A549 (cell line): ENCODE measurements at regions not wholly inside any gene's neighbourhood (a gene's known extent, or its start where the extent isn't known, plus 50 kb on each side); places are given as distances from the start of the nearest gene placed in this dataset.

Source experiments
- ATAC-seq, 2 experiments: fragments of 200-7000 bp in 1 of 2; fragments of >200 bp in 1 of 2; cut with Nextera tagmentation in 1 of 2; cut with Tn5 transposase in 1 of 2; 3 replicates each; pipeline versions ENCODE4 v1.8.0 to v1.9.1; 2018 to 2020; ENCODE audit warnings: mild to moderate bottlenecking in 1 of 2, moderate library complexity in 1 of 2
- CTCF ChIA-PET: fragments of 300-600 bp; sonication (Branson Sonifier 250); formaldehyde crosslinking; extraction: SDS; loops from one replicate; lab custom pipeline; 2021; ENCODE audit warnings: antibody characterized with exemption, inconsistent platforms; lab: Yijun Ruan, JAX
- POLR2A ChIA-PET: fragments of 350-600 bp; formaldehyde crosslinking; extraction: SDS; loops from one replicate; lab custom pipeline; 2021; ENCODE audit warnings: antibody characterized with exemption, inconsistent platforms; lab: Yijun Ruan, JAX
- DNase-seq, 2 experiments: peaks; one replicate each; pipeline versions ENCODE4 v3.0.0 to v3.0.0-alpha.2; 2011 to 2016; ENCODE audit warnings: low read depth in 1 of 2, low spot score in 1 of 2
- FAIRE-seq: peaks from 2 replicates; lab custom pipeline; 2011; peaks lifted over from hg19 to GRCh38; lab: Jason Lieb, UNC
- H3K27ac ChIP-seq, 2 experiments: fragments of >200 bp; sonication (Bioruptor Twin); formaldehyde crosslinking; 3 replicates each; pipeline ENCODE4 v1.5.1; 2016 to 2017
- H3K4me1 ChIP-seq: fragments of >200 bp; sonication (Bioruptor Twin); formaldehyde crosslinking; 3 replicates; pipeline ENCODE4 v1.6.1; 2016
- H3K4me2 ChIP-seq: fragments of >200 bp; sonication (Bioruptor Twin); formaldehyde crosslinking; 3 replicates; pipeline ENCODE4 v1.6.1; 2016
- H3K4me3 ChIP-seq: fragments of >200 bp; sonication (Bioruptor Twin); formaldehyde crosslinking; 3 replicates; pipeline ENCODE4 v1.5.1; 2016
- H3K9me3 ChIP-seq: fragments of >200 bp; sonication (Bioruptor Twin); formaldehyde crosslinking; 3 replicates; pipeline ENCODE4 v1.6.1; 2016
- CBX8 ChIP-seq: fragments of 200-600 bp; sonication (generic); IDR thresholded peaks from 2 replicates; pipeline ENCODE4 v1.6.1; 2016
- CEBPB ChIP-seq, 2 experiments: fragments of >200 bp in 1 of 2; sonication (Bioruptor Twin) in 1 of 2; formaldehyde crosslinking in 1 of 2; IDR thresholded peaks; 2 replicates each; pipeline ENCODE4 v1.6.1; 2012 to 2016
- E2F6 ChIP-seq: IDR thresholded peaks from 2 replicates; pipeline ENCODE4 v1.6.1; 2012; ENCODE audit warnings: low read depth, borderline replicate concordance
- FOSB ChIP-seq: fragments of 250-450 bp; sonication (Bioruptor Pico); IDR thresholded peaks from 2 replicates; pipeline ENCODE4 v1.5.0; 2020; ENCODE audit warnings: mild to moderate bottlenecking, moderate library complexity
- FOXS1 ChIP-seq: fragments of 250-450 bp; sonication (Bioruptor Pico); IDR thresholded peaks from 2 replicates; pipeline ENCODE4 v1.5.0; 2020; ENCODE audit warnings: mild to moderate bottlenecking, moderate library complexity
- HES2 ChIP-seq: fragments of >200 bp; sonication (Bioruptor Twin); formaldehyde crosslinking; IDR thresholded peaks from 2 replicates; pipeline ENCODE4 v1.6.1; 2016
- HEYL ChIP-seq: fragments of 250-450 bp; sonication (Bioruptor Pico); IDR thresholded peaks from 2 replicates; pipeline ENCODE4 v1.8.0; 2021; ENCODE audit warnings: mild to moderate bottlenecking, moderate library complexity
- HMGXB4 ChIP-seq: fragments of 250-450 bp; sonication (Bioruptor Pico); IDR thresholded peaks from 2 replicates; pipeline ENCODE4 v1.5.0; 2021; ENCODE audit warnings: mild to moderate bottlenecking, moderate library complexity, borderline replicate concordance
- HOXB5 ChIP-seq: fragments of 250-450 bp; sonication (Bioruptor Pico); IDR thresholded peaks from 2 replicates; pipeline ENCODE4 v1.5.0; 2020; ENCODE audit warnings: mild to moderate bottlenecking, moderate library complexity
- JUN ChIP-seq, 2 experiments: fragments of >200 bp; sonication (Bioruptor Twin); formaldehyde crosslinking; IDR thresholded peaks; 2 replicates in 1 of 2; 3 replicates in 1 of 2; pipeline ENCODE4 v1.6.1; 2016 to 2017
- KDM1A ChIP-seq: fragments of 200-600 bp; sonication (generic); IDR thresholded peaks from 2 replicates; pipeline ENCODE4 v1.6.1; 2016; ENCODE audit warnings: low read depth, mild to moderate bottlenecking
- KDM5A ChIP-seq: fragments of 200-600 bp; sonication (generic); IDR thresholded peaks from 2 replicates; pipeline ENCODE4 v1.6.1; 2016; ENCODE audit warnings: antibody characterized with exemption, mild to moderate bottlenecking
- MAFK ChIP-seq: fragments of 450-650 bp; IDR thresholded peaks from 2 replicates; pipeline ENCODE4 v1.6.1; 2014; ENCODE audit not compliant: partially characterized antibody
- MAX ChIP-seq: IDR thresholded peaks from 2 replicates; pipeline ENCODE4 v1.6.1; 2012
- NPAS2 ChIP-seq: fragments of 250-450 bp; sonication (Bioruptor Pico); IDR thresholded peaks from 2 replicates; pipeline ENCODE4 v1.8.0; 2022; ENCODE audit warnings: mild to moderate bottlenecking, moderate library complexity, borderline replicate concordance
- PBX3 ChIP-seq: IDR thresholded peaks from 2 replicates; pipeline ENCODE4 v1.6.1; 2012
- POLR2AphosphoS2 ChIP-seq: conservative IDR thresholded peaks from 2 replicates; pipeline ENCODE4 v1.6.1; 2012; ENCODE audit warnings: low read length, improper control_type of control experiment, inconsistent platforms
- RFX5 ChIP-seq: fragments of 450-650 bp; IDR thresholded peaks from 2 replicates; pipeline ENCODE4 v1.7.1; 2014; ENCODE audit warnings: antibody characterized with exemption, mild to moderate bottlenecking, moderate library complexity
- SMC3 ChIP-seq: fragments of >200 bp; sonication (Bioruptor Twin); formaldehyde crosslinking; IDR thresholded peaks from 3 replicates; pipeline ENCODE4 v1.6.1; 2018; ENCODE audit warnings: inconsistent platforms
- USF2 ChIP-seq: fragments of 450-650 bp; IDR thresholded peaks from 2 replicates; pipeline ENCODE4 v1.6.1; 2014; ENCODE audit warnings: antibody characterized with exemption
- ZC3H11A ChIP-seq: fragments of 450-650 bp; IDR thresholded peaks from 2 replicates; pipeline ENCODE4 v1.6.1; 2014; ENCODE audit warnings: antibody characterized with exemption, mild to moderate bottlenecking
- ZFP36 ChIP-seq: fragments of 450-650 bp; IDR thresholded peaks from 2 replicates; pipeline ENCODE4 v1.6.1; 2014; ENCODE audit warnings: borderline replicate concordance; ENCODE audit not compliant: partially characterized antibody
- ZSCAN20 ChIP-seq: fragments of 250-450 bp; sonication (Bioruptor Pico); IDR thresholded peaks from 2 replicates; pipeline ENCODE4 v1.8.0; 2022; ENCODE audit warnings: mild to moderate bottlenecking, moderate library complexity
- WGBS: methylation state at CpG from one replicate; pipeline ENCODE4 v1.1.6; 2017; ENCODE audit errors: missing lambda C conversion rate; 5-methylcytosine and 5-hydroxymethylcytosine counted together

- no peak for TF ChIP-seq ZSCAN20 (CRISPR knock-in tag)
- no peak for TF ChIP-seq CEBPB (IDR thresholded peaks at IDR 0.05)
- TF ChIP-seq CBX8, result no peak
These were observed 113.5 kb downstream of the RPS24 start (continued) for GRCh38 chr10:78147202-78147601.

- CTCF ChIA-PET, result interaction anchor here (0.7 kb wide), 1 partner anchor 14 kb away, joined by 3 read pairs; no protein-coding TSS in a partner anchor
These were observed 114.7 kb downstream of the RPS24 start for GRCh38 chr10:78148216-78148960.

GRCh38 chr10:78148961-78149612 lies 115.4 kb downstream of the RPS24 start:
- ATAC-seq, result 0 out of 6 replicates have a peak, but pooled peaks of 1 of the 2 experiments have one; percentile 32
- no peak for FAIRE-seq
- Histone ChIP-seq H3K9me3 (no peaks in the 10 kb centered on the region), H3K4me2 (0 out of 3 replicates have a peak overlapping the region, but pooled peaks have one; percentile 21), H3K27ac (no peak overlapping the region), H3K4me3 (no peak overlapping the region), H3K4me1 (0 out of 3 replicates have a peak, but pooled peaks cover 4% of the 10 kb centered on the region)
- peak in 1 of 2 experiments; percentile 6 for DNase-seq
- no peak for TF ChIP-seq USF2
- TF ChIP-seq KDM1A, result no peak
- no peak for TF ChIP-seq HOXB5 (CRISPR knock-in tag)
- no peak for TF ChIP-seq HES2
- TF ChIP-seq E2F6, result 0 out of 2 replicates have a peak, but pooled peaks have one; percentile 19
- TF ChIP-seq MAX, result peak; percentile 19; the same call in 1 of the 2 replicates
- no peak for TF ChIP-seq CBX8
- TF ChIP-seq RFX5, result no peak
- TF ChIP-seq FOSB, result no peak
- no peak for TF ChIP-seq MAFK
- TF ChIP-seq KDM5A, result no peak
- TF ChIP-seq ZFP36, result no peak
- no peak for TF ChIP-seq POLR2AphosphoS2
- no peak for TF ChIP-seq HEYL (CRISPR knock-in tag)
- TF ChIP-seq JUN (IDR thresholded peaks at IDR 0.05), result no peak
- TF ChIP-seq ZC3H11A, result no peak
- ChIA-PET POLR2A (no interaction called here), CTCF (interaction anchor here (0.7 kb wide), 1 partner anchor 14 kb away, joined by 3 read pairs; no protein-coding TSS in a partner anchor)
- WGBS, result 27% methylated on average over 4 of the region's 4 CpGs

More at GRCh38 chr10:78148216-78148960, 114.7 kb downstream of the RPS24 start:
- DNase-seq (no peak), FAIRE-seq (no peak), ATAC-seq (no peak)
- 82% methylated on average over 7 of the region's 7 CpGs for WGBS
- Histone ChIP-seq H3K4me2 (no peak overlapping the region), H3K9me3 (no peaks in the 10 kb centered on the region), H3K4me1 (0 out of 3 replicates have a peak, but pooled peaks cover 4% of the 10 kb centered on the region), H3K27ac (no peak overlapping the region), H3K4me3 (no peak overlapping the region)
- TF ChIP-seq HMGXB4 (CRISPR knock-in tag) (no peak), NPAS2 (no peak), SMC3 (no peak), FOXS1 (CRISPR knock-in tag) (no peak), PBX3 (no peak), KDM1A (no peak)
- POLR2A ChIA-PET, result no interaction called here
